GM23338 (cell line): ENCODE measurements at regions not wholly inside any gene's neighbourhood (a gene's known extent, or its start where the extent isn't known, plus 50 kb on each side); places are given as distances from the start of the nearest gene placed in this dataset.

Experiments used
- ATAC-seq: fragments of 200-7000 bp; cut with Tn5 transposase; 3 replicates; pipeline ENCODE4 v1.9.1; 2020
- DNase-seq: peaks from one replicate; pipeline ENCODE4 v3.0.0-alpha.2; 2015; ENCODE audit warnings: low spot score
- H2AFZ ChIP-seq: fragments of 200-600 bp; sonication (generic); 2 replicates; pipeline ENCODE4 v1.8.0; 2016; ENCODE audit warnings: antibody characterized with exemption, mild to moderate bottlenecking, moderate library complexity
- H3F3A ChIP-seq: fragments of 200-600 bp; sonication (generic); replicated peaks from 2 replicates; pipeline ENCODE4 v1.8.0; 2017; ENCODE audit warnings: antibody characterized with exemption, mixed run types, low read depth
- H3K27ac ChIP-seq: fragments of 200-600 bp; sonication (generic); 2 replicates; pipeline ENCODE4 v1.6.1; 2016; ENCODE audit warnings: low read depth
- H3K27me3 ChIP-seq: fragments of 200-600 bp; sonication (generic); 2 replicates; pipeline ENCODE4 v1.8.0; 2016; ENCODE audit warnings: mild to moderate bottlenecking, mixed run types, moderate library complexity; ENCODE audit not compliant: insufficient read depth
- H3K36me3 ChIP-seq: fragments of 200-600 bp; sonication (generic); 2 replicates; pipeline ENCODE4 v1.8.0; 2016; ENCODE audit warnings: mild to moderate bottlenecking; ENCODE audit not compliant: insufficient read depth
- H3K4me1 ChIP-seq: fragments of 200-600 bp; sonication (generic); 2 replicates; pipeline ENCODE4 v1.8.0; 2016; ENCODE audit warnings: mild to moderate bottlenecking, moderate library complexity; ENCODE audit not compliant: insufficient read depth
- H3K4me2 ChIP-seq: fragments of 200-600 bp; sonication (generic); 2 replicates; pipeline ENCODE4 v1.7.1; 2017; ENCODE audit warnings: mixed run types
- H3K4me3 ChIP-seq: fragments of 200-600 bp; sonication (generic); 2 replicates; pipeline ENCODE4 v1.6.1; 2016; ENCODE audit warnings: mixed run types
- H3K79me2 ChIP-seq: fragments of 200-600 bp; sonication (generic); replicated peaks from 2 replicates; pipeline ENCODE4 v1.8.0; 2017; ENCODE audit warnings: mild to moderate bottlenecking; ENCODE audit not compliant: insufficient read depth
- H3K9me2 ChIP-seq: fragments of 200-600 bp; sonication (generic); 2 replicates; pipeline ENCODE4 v1.8.0; 2017; ENCODE audit not compliant: insufficient read depth
- H4K20me1 ChIP-seq: fragments of 200-600 bp; sonication (generic); replicated peaks from 2 replicates; pipeline ENCODE4 v1.8.0; 2017; ENCODE audit warnings: mild to moderate bottlenecking; ENCODE audit not compliant: insufficient read depth
- H3K27ac Mint-ChIP-seq: 2 replicates; pipeline ENCODE4 v1.8.0; 2020; ENCODE audit warnings: inconsistent platforms, mild to moderate bottlenecking, moderate library complexity, mixed read lengths
- H3K27me3 Mint-ChIP-seq: 3 replicates; pipeline ENCODE4 v1.8.0; 2022; ENCODE audit warnings: low read depth, mild to moderate bottlenecking, moderate library complexity, mixed read lengths, inconsistent platforms; ENCODE audit not compliant: insufficient read depth, poor library complexity
- H3K36me3 Mint-ChIP-seq: 3 replicates; pipeline ENCODE4 v1.8.0; 2021; ENCODE audit warnings: low read depth, mild to moderate bottlenecking, inconsistent platforms, moderate library complexity, mixed read lengths
- H3K4me1 Mint-ChIP-seq: 3 replicates; pipeline ENCODE4 v1.8.0; 2020; ENCODE audit warnings: mild to moderate bottlenecking, inconsistent platforms, mixed read lengths
- H3K4me3 Mint-ChIP-seq: 3 replicates; pipeline ENCODE4 v1.8.0; 2021; ENCODE audit warnings: moderate library complexity, mild to moderate bottlenecking, inconsistent platforms, mixed read lengths
- H3K9me3 Mint-ChIP-seq: 3 replicates; pipeline ENCODE4 v1.8.0; 2020; ENCODE audit warnings: moderate library complexity, mild to moderate bottlenecking, inconsistent platforms, mixed read lengths
- CTCF ChIP-seq, 2 experiments: fragments of 200-600 bp in 1 of 2; sonication (generic) in 1 of 2; conservative IDR thresholded peaks; 2 replicates each; pipeline versions ENCODE4 v1.5.1 to v1.6.1; 2016 to 2017; ENCODE audit warnings: antibody characterized with exemption in 2 of 2, low read depth in 2 of 2, mild to moderate bottlenecking in 2 of 2, moderate library complexity in 1 of 2
- ETS1 ChIP-seq: IDR thresholded peaks from 2 replicates; pipeline ENCODE4 v1.6.1; 2016; ENCODE audit warnings: antibody characterized with exemption
- EZH2 ChIP-seq: fragments of 200-600 bp; sonication (generic); IDR thresholded peaks from one replicate; pipeline ENCODE4 v1.8.0; 2017; ENCODE audit warnings: antibody characterized with exemption, mild to moderate bottlenecking, low read depth; ENCODE audit not compliant: unreplicated experiment
- POLR2AphosphoS5 ChIP-seq: IDR thresholded peaks from 2 replicates; pipeline ENCODE4 v1.6.1; 2016; ENCODE audit warnings: antibody characterized with exemption, low read depth
- REST ChIP-seq: IDR thresholded peaks from one replicate; pipeline ENCODE4 v1.6.1; 2018; ENCODE audit warnings: antibody characterized with exemption; ENCODE audit not compliant: unreplicated experiment
- STAT1 ChIP-seq: IDR thresholded peaks from one replicate; pipeline ENCODE4 v1.6.1; 2016; ENCODE audit warnings: antibody characterized with exemption; ENCODE audit not compliant: unreplicated experiment
- ZNF114 ChIP-seq: fragments of 250-450 bp; sonication (Bioruptor Pico); IDR thresholded peaks from 2 replicates; pipeline ENCODE4 v1.5.0; 2020; ENCODE audit warnings: mild to moderate bottlenecking, moderate library complexity
- ZNF331 ChIP-seq: fragments of 250-450 bp; sonication (Bioruptor Pico); IDR thresholded peaks from 2 replicates; pipeline ENCODE4 v1.5.0; 2020; ENCODE audit warnings: low read depth, mild to moderate bottlenecking, moderate library complexity
- ZNF462 ChIP-seq: fragments of 250-450 bp; sonication (Bioruptor Pico); IDR thresholded peaks from 2 replicates; pipeline ENCODE4 v1.5.0; 2020; ENCODE audit warnings: mild to moderate bottlenecking, moderate library complexity

DNA sequence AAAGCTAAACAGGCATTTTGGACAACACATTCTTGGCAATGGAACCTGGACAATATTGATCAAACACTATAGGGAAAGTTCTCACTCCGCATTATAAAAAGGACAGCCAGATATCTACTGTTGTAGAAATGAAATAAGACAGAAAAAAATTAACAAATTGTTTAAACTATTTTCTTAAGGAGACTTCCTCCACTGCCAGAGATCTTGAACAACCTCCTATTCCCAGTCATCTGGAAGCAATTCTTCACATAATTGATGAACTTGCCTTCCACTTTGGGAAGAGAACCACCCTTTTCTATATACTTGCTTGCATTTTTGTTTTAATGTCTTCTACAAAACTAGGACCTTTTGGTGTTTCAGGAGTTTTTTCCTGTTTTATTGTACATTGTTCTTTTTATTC lies 216.1 kb downstream of the CASP12 start:
- no peak overlapping the region for H3K27ac ChIP-seq
- TF ChIP-seq STAT1 (no peak), REST (no peak), EZH2 (no peak), POLR2AphosphoS5 (no peak), CTCF (conservative IDR thresholded peaks at IDR 0.05; ENCODE audit: low read depth in 2 of 2) (no peak), ZNF462 (no peak), ETS1 (no peak), ZNF331 (no peak), ZNF114 (no peak)
- H3K27me3 ChIP-seq: no peaks in the 10 kb centered on the region
- H3K4me1 ChIP-seq: peaks cover 46% of the 10 kb centered on the region
- no peak overlapping the region for H2AFZ ChIP-seq
- H3K9me3 Mint-ChIP-seq: peaks cover 9% of the 10 kb centered on the region; the same call in 2 of the 3 replicates
- H3K79me2 ChIP-seq: no peaks in the 10 kb centered on the region
- peaks cover 3% of the 10 kb centered on the region for H3K27me3 Mint-ChIP-seq
- no peak for DNase-seq
- H3F3A ChIP-seq: no peaks in the 10 kb centered on the region
- no peak overlapping the region for H3K27ac Mint-ChIP-seq
- no peak overlapping the region for H3K4me3 ChIP-seq
- H3K36me3 ChIP-seq: no peaks in the 10 kb centered on the region
- H3K4me2 ChIP-seq: no peak overlapping the region
- ATAC-seq: no peak
- peaks cover 43% of the 10 kb centered on the region for H3K4me1 Mint-ChIP-seq
- H3K4me3 Mint-ChIP-seq: no peak overlapping the region
- no peaks in the 10 kb centered on the region for H3K9me2 ChIP-seq
- H3K36me3 Mint-ChIP-seq: peaks cover 6% of the 10 kb centered on the region; the same call in 2 of the 3 replicates
- no peaks in the 10 kb centered on the region for H4K20me1 ChIP-seq
